ENCODE measurements at regions not wholly inside any gene's neighbourhood (a gene's known extent, or its start where the extent isn't known, plus 50 kb on each side); places are given as distances from the start of the nearest gene placed in this dataset.
"Not testable (repeated sequence)": the region's sequence is repeated elsewhere in the genome, so short reads cannot be mapped to it uniquely, and the experiment has no call there.

DNA sequence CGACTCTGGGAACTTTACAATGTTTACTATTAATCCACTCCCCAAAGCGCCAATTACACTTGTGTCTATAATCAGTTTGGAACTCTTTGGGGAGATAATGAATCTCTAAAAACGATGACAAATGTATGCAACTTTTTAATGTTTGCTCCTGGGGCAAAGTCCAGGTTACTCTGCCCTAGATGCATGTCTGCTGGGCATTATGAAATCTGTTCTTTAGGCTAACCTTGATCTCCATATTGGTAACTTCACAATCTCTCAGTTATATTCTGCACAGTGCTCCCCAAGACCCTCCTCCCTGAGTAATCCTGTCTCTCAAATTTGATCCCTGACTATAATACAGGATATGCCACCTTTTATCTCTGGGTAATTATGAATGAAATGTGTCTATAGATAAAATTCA, 152.2 kb upstream of the TRPM3 start:
- DNase-seq (ENCODE audit: low read depth in 2 of 2): no peak

DNA sequence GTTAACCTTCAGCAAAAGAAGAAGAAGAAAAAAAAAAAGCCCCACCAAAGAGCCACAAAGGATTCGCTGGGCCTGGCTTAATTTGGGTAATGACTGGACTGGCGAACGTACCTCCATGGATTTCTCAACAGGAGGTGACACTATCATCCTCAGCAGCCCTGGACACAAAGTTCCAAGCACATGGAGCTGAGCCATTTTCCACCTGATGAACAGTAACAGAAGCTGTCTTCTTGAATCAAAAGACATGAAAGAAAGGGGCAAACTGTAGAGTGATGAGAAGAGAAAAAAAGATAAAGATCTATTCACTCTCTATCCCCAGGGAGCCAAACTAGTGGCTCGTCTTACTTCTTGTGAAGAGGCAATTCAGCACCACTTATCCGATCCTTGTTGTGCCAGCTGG, 150.2 kb upstream of the TRPM3 start:
- no peak for DNase-seq (ENCODE audit: low read depth in 2 of 2)

DNA sequence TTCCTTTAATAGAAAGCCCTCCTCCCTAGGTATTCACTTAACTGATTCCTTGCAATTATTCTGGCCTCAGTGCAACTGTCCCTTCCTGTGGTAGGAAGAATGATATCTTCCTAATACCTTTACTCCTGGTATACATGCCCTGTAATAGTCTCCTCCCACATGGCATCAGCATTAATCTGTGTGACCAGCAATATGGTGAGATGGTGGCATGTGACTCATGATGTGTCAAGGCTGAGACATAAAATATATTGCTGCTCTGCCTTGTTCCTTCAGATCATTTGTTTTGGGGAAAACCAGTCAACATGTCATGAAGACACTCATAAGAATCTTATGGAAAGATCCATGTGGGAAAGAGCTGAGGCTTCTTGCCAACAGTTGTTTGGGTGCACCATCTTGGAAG, 149.1 kb upstream of the TRPM3 start:
- no peak for DNase-seq (ENCODE audit: low read depth in 2 of 2)

DNA sequence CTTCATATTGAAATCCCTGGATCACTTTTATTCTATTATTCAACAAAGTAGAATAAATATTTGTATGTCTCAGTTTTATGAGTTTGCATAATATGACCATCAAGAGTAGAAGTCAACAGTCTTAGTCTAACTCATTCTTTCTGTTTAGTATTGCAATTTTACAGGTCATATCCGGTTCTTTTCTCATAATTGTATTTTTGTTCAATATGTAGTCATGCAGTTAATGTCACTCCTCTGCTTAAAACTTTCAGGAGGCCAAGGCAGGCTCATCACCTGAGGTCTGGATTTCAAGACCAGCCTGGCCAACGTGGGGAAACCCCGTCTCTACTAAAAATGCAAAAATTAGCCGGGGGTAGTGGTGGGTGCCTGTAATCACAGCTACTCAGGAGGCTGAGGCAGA, 148.4 kb upstream of the TRPM3 start:
- no peak for DNase-seq (ENCODE audit: low read depth in 2 of 2)

DNA sequence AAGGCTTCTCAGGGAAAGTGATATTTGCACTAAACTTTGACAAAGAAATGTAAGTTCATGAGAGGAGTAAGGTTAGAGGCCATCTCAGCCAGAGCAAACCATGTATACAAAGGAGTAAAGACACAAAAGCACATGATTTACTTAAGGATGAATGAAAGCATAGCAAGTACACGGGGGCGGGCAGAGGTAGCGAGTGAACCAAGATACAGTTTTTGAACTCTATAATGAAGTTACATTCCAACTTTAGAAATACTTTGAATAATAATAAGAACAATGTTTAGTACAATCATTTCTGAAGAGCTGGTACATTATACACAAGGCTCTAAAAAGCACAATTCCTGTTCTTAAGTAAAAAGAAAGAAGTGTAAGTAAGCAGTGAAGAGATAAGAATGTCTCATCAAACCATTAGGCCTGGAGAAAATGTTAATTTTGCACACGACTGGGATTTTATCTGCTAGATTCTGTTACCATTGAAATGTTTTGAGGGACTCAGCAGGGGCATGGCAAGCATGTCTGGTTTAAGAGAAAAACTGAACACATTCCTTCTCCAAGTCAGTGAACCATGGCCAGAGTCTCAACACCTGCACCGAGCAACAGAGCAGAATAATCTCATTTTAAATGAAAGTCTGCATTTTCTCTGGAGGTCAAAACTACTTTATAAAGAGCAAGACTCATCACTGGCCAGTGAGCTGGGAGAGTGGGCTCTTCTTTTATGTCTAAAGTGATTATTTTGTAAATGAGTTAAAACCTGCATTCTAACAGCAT, 147.6 kb upstream of the TRPM3 start:
- no peak for DNase-seq (ENCODE audit: low read depth in 2 of 2)

DNA sequence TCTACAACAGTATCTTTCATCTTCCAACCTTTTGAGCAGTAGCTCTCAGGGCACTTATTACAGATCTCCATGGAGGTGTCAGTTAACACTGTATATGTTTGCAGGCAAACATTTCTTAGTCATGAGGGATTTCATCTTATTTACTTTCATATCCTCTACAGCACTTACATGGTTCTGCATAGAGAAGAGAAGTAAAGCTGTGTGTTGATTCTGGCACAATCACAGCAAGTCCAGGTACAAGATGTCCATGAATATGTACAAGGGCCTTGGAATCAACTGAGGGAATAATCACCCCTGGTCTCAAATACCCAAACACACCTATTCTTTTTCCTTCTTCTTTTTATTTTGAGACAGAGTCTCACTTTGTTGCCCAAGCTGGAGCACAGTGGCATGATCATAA, 142.0 kb upstream of the TRPM3 start:
- DNase-seq (ENCODE audit: low read depth in 2 of 2): no peak

DNA sequence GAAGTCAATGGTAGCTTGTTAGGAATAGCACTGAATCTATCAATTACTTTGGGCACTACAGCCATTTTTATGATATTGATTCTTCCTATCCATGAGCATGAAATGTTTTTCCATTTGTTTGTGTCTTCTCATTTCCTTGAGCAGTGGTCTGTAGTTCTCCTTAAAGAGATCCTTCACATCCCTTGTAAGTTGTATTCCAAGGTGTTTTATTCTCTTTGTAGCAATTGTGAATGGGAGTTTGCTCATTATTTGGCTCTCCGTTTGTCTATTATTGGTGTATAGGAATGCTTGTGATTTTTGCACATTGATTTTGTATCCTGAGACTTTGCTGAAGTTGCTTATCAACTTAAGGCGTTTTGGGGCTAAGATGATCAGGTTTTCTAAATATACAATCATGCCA, 139.0 kb upstream of the TRPM3 start:
- DNase-seq (ENCODE audit: low read depth in 2 of 2): not testable (repeated sequence)

DNA sequence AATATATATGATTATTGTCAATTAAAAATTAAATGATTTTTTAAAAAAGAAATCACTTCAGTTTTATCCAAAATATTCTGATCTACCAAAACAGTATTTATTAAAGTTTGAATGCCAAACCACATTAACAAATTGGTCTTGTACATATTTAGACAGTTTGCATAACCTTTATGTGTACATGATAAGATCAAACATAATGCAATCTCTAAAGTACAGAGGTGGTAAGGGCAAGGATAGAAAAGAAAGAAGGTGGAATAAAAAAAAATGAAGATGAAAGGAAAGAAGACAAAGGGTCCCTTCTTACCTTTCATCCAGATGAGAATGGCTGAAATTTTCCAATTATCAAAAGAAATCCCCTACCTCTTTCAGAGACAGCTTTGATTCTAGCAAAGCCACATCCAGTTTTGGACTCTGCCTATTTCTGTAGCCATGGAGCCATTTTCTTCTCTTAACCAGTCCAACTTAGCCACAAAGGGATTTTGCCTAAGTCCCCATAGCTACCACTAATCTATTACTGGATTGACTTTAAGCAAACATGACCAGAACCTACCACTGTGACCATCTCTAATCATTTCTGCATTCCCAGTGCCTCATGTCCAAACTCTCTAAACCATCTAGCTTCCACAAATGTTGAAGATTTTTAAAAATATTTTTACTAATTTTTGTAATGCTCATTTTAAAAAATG, 133.3 kb upstream of the TRPM3 start:
- no peak for DNase-seq (ENCODE audit: low read depth in 2 of 2)

DNA sequence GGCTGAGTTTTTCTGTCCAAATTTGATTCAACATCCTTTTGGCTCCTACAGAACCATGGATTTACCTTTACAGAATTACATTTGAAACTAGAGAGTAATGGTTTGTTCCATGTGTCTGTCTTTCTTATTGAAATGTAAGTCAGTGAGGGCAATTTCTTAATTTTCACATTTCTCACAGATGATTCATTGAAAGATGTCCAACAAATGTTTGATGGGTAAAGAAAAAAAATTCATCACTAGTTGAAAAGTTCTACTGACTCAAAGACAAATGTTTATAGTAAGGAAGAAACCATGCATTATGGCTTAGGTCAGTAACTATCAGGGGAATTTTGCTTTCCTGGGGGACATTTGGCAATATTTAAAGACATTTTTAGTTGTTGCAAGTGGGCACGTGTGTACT, 131.6 kb upstream of the TRPM3 start:
- no peak for DNase-seq (ENCODE audit: low read depth in 2 of 2)

DNA sequence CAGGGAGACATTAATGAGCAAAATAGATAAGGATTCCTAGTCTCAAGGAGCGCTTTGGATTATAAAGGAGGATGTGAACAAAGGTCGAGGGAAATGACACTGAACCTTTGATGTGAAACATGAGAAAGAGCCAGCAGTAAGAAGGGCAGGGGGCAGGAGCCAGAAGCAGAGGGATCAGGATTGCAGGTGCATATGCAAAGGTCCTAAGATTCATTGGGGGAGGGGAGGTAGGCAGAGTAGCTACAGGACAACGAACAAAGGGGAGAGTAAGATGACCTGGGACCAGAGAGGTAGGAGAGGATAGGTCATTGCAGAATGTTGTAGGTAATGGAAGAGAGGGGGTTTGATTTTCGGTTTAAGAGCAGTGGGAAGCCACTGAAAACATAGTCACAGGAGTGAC, 129.2 kb upstream of the TRPM3 start:
- DNase-seq (ENCODE audit: low read depth in 2 of 2): no peak

DNA sequence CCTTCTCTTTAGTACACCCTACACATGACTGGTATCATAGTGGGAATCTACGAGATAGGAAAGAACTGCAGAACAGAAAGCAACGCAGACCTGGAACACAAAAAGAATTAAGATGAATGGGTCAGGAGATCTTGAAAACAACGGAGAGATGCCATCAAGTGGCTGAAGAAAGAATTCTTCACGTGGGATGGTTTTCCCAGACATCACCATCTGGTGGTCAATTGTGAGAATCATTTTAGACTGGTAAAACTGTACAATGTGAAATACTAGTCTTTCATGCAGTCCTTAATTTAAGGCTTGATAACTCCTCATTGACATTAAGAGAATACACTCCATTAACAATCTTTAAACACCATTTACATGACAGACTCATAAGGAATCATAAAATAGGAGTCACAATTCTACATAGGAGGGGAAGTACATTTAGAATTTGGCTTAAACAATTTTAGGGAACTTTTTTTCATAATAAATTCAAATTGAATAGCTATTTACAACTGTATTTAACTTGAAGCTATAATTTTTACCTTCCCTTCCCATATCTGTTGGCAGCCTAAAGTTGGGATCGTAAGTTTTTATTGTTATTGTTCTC, 128.4 kb upstream of the TRPM3 start:
- no peak for DNase-seq (ENCODE audit: low read depth in 2 of 2)

DNA sequence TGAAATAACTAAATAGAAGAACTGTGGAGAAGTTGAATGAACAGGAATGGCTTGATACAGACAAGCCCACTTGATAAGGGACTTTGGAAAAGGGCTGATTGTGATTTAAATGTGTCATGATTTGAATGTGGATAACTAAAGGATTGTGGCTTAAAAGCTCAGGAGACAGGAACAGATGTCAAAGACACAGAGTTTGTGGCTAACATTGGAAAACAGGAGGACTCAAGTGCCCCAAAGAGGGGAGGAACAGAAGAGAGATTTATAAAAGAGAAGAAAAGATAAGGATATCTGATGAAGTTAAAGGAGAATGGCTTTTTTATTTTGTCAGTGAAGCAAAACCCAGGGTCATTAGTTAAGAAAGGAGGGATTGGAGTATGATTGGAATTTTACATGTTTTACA, 124.2 kb upstream of the TRPM3 start:
- no peak for DNase-seq (ENCODE audit: low read depth in 2 of 2)

DNA sequence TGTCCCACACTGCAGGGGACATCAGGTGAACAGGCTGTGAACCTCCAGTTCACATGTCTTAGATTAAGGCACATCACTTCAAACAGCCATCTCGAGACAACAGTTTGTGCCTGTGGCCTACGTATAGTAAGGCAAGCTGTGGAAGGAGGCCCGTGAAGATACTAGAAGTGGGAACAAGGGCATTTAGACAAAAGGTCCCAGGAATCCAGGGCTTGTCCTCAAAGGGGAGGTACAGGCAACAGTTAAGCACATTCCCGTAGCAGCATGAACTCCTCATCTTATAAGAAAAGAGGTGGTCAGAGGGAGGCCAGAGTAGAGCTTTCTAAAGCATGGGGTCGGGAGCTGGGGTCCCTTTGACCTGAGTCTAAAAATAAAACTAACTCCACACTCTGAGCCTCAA, 122.5 kb upstream of the TRPM3 start:
- no peak for DNase-seq (ENCODE audit: low read depth in 2 of 2)

DNA sequence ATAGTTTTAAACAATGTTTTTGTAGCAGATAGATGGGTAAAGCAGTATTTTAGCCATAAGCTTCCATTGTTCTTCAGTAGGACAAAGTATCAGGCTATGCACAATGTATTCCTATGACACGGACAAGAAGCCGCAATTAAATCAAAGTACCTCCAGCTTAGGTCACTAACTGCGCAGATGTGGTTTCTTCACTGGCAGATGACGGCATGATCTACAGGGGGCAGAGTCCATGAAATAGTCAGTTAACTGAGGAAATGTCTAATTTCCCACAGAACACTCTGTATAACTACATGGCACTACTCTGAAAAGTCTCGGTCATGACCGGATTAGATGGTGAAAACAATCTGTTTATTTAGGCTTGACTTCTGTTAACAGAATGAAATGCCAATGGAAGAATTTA, 120.7 kb upstream of the TRPM3 start:
- no peak for DNase-seq (ENCODE audit: low read depth in 2 of 2)

DNA sequence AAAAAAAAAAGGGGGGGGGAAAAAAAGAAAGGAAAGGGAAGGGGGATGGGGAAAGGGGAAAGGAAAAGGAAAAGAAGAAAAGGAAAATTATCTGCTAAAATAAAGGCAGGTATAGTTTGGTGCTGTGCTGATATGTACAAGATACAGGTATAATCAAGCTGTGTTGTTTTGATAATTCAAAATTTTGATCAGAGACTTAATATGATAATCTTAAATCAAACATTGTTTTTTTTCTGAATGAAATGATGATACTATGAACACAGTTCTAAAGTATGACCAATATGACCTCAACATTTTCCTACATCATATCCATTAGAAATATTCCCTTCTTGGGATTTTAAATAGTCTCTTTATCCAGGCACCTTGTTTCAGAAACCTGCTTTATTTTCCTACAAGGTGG, 115.6 kb upstream of the TRPM3 start:
- no peak for DNase-seq (ENCODE audit: low read depth in 2 of 2)

DNA sequence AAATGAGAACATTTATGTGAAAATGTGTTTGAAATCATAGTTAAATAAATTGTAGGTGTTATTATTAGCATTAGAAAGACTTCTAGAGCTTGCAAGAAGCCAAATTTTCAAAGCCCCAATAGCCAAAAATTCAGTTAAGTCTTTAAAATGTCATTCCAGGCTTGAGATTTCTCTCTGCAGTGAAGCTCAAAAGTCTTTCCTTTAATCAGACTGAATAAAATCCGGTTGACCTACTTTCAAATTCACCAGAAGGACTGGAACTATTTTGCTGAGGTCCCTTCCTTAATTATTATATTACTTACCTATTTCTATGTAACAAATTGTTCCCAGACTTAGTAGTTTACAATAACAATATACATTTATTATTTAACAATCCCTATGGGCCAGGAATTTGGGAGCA, 112.2 kb upstream of the TRPM3 start:
- DNase-seq (ENCODE audit: low read depth in 2 of 2): no peak

DNA sequence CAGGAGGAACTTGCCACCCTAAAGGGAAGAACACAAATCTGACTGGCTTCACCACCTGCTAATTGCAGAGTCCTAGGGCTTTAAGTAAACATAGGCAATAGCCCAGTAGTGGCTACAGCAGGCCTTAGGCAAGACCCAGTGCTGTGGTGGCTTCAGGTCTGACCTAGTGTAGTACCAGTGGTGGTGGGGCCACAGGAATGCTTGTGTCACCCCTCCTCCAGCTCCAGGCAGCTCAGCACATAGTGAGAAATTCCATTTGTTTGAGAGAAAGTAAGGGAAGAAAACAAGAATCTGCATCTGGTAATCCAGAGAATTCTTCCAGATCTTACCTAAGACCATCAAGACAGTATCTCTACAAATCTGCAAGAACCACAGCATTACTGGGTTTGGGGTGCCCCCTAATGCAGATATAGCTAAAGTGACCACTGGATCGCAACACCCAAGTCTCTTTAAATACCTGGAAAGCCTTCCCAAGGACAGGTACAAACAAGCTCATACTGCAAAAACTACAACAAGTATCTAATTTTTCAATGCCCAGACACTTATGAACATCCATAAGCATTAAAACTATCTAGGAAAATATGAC, 102.6 kb upstream of the TRPM3 start:
- DNase-seq (ENCODE audit: low read depth in 2 of 2): no peak

DNA sequence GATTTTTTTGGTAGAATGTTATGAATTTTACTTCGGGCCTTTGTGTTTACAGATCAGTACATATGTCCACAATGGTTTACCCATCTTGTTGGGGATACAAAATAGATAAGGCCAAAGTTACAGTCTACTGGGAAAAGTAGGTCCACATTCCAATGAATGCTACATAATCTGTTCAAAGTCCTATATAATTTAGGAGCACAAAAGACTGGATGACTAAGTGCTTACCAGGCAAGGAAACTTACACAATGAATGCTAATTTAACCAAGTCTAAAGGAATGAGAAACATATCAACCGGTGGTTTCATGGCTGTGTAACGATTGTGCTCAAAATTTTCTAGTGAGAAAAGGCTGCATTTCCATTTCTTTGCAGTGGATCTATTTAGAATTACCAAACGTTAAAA, 97.4 kb upstream of the TRPM3 start:
- no peak for DNase-seq (ENCODE audit: low read depth in 2 of 2)

DNA sequence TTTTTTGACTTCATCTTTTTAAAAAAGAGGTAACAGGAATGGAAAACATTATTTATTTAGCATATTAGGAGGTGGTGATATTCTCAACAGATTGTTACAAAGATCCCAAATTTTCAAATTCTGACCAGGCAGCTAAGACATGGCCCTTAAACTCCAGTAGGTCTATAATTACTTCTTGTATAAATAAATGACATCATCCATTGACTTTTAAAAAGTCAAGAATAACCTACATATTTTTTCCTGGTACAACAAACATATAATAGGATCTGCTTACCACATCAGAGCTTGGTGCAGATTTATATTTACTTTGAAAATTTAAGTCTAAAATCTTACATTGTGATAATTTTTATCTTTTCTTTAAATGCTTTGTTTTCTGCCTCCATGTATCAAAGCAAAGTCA, 92.2 kb upstream of the TRPM3 start:
- no peak for DNase-seq (ENCODE audit: low read depth in 2 of 2)

DNA sequence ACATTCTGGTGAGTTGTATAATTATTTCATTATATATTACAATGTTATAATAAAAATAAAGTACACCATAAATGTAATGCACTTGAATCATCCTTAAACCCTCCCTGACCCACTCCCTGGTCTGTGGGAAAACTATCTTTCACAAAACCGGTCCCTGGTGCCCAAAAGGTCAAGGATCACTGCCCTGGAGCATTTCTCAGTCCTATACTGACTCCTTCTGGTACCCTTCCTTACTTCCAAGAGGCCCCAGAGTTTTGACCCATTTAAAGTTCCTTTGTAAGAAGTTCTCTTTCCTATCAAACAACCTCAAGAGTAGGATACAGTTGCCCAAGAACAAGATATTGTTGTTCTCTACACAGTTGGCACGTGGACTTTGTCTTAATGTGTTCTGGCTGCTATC, 88.9 kb upstream of the TRPM3 start:
- no peak for DNase-seq (ENCODE audit: low read depth in 2 of 2)

DNA sequence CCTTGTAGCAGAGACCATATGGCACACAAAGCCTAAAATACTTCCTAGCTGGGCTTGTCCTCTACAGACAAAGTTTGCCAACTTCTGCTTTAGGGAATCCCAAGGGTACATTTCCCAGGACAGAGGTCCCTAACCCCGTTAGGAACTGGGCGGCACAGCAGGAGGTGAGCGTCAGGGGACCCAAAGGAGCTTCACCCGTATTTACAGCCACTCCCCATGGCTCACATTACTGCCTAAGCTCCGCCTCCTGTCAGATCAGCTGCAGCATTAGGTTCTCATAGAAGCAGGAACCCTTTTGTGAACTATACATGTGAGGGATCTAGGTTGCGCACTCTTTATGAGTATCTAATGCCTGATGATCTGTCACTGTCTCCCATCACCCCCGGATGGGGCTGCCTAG, 88.5 kb upstream of the TRPM3 start:
- no peak for DNase-seq (ENCODE audit: low read depth in 2 of 2)

DNA sequence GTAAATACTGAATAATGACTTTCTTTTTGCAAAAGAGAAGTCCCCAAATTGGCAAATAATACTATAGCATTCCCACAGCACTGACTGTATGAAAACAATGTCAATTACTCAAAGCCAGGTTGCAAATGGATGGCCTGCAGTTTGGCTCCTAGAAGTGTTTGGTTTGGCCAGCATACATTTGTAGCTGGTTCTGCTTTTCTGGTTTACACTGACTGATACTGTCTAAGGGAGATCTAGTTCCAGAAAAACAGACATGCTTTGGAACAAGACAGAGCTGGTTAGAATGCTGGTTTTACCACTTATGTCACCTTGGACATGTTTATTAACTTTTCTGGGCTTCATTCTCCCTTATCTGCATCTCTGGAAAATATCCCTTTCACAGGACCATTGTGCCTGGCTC, 81.5 kb upstream of the TRPM3 start:
- DNase-seq (ENCODE audit: low read depth in 2 of 2): no peak

DNA sequence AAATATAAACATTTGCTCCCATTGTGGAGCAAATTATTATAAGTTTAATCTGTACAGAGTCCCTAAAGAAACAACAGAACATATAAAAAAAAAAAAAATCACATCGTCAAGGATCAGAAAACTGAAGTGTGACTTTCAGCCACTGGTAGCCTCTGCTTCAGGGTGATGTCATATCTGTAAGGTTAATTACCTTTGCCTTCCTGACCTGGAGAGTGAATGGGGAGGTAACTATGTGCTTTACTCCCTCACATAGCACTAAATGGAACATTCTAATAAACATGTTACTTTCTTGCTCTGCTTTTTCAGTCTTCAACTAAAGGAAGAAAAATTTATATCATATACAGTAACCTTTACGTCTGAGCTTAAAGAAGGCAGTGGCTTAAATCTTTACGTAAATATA, 70.3 kb upstream of the TRPM3 start:
- DNase-seq (ENCODE audit: low read depth in 2 of 2): no peak

Measured in stimulated activated CD4-positive, alpha-beta T cell treated with anti-CD3 and anti-CD28 coated beads, Interleukin-1b, Interleukin-23, amount 100 ng/mL, for 4 hours (primary cell).